ENCODE measurements at regions not wholly inside any gene's neighbourhood (a gene's known extent, or its start where the extent isn't known, plus 50 kb on each side); places are given as distances from the start of the nearest gene placed in this dataset.

- no peak overlapping the region for H3K4me3 ChIP-seq
- ChIA-PET CTCF (no interaction called here), POLR2A (no interaction called here), SMC1A (ENCODE audit: uncharacterized antibody, unreplicated experiment) (interaction anchor here (1.3 kb wide), 1 partner anchor 27 kb away, joined by 4 read pairs; no protein-coding TSS in a partner anchor), RAD21 (ENCODE audit: unreplicated experiment) (no interaction called here)
- TF ChIP-seq NR2C1 (IDR thresholded peaks at IDR 0.05) (no peak), SMC3 (IDR thresholded peaks at IDR 0.05; ENCODE audit: borderline replicate concordance, low read length) (no peak), MEF2A (IDR thresholded peaks at IDR 0.05; ENCODE audit: insufficient read depth, low read depth, low read length) (no peak)
- no peak for DNase-seq (ENCODE audit: low read depth, low spot score)
- no peaks in the 10 kb centered on the region for H3K4me1 ChIP-seq (ENCODE audit: control insufficient read depth, insufficient read depth, low read length)
- no peaks in the 10 kb centered on the region for H3K36me3 ChIP-seq (ENCODE audit: control insufficient read depth in 2 of 2, insufficient read depth in 2 of 2, low read length in 1 of 2)
- no peak for FAIRE-seq
- ATAC-seq = no peak
- no peak overlapping the region for H3K27ac ChIP-seq (ENCODE audit: control insufficient read depth, insufficient read depth)
- intact Hi-C loops (cut with micrococcal nuclease; ENCODE audit: unreplicated experiment) (no loop called here), in situ Hi-C loops (cut with MboI) (no loop called here)
- no peaks in the 10 kb centered on the region for H4K20me1 ChIP-seq (ENCODE audit: control insufficient read depth, insufficient read depth)
- no peaks in the 10 kb centered on the region for H3K79me2 ChIP-seq (ENCODE audit: control insufficient read depth, insufficient read depth, low read length)
- no TSS peak for BruUV-seq (replicated peaks)
- no peaks in the 10 kb centered on the region; the same call in 2 of the 3 replicates for H3K9me3 ChIP-seq (replicated peaks; ENCODE audit: control insufficient read depth, insufficient read depth, low read length)
- whole genome bisulfite sequencing (ENCODE audit: insufficient coverage, insufficient replicate concordance, low lambda C conversion rate, missing lambda C conversion rate) = 0% methylated on average over 2 of the region's 2 CpGs
- H3K9ac ChIP-seq (ENCODE audit: control insufficient read depth, insufficient read depth, low read length) = no peak overlapping the region
- H3K4me2 ChIP-seq (ENCODE audit: control insufficient read depth, insufficient read depth) = no peak overlapping the region
- H3K27me3 ChIP-seq (replicated peaks in 1 of 2; ENCODE audit: control insufficient read depth in 2 of 2, insufficient read depth in 2 of 2, low read length in 1 of 2) = no peaks in the 10 kb centered on the region
- no peak overlapping the region for H2AFZ ChIP-seq (ENCODE audit: control insufficient read depth, low read depth, low read length)
Observed at GRCh38 chr6:90913266-90913960, 326.5 kb upstream of the MAP3K7 start.

- 32% methylated on average over 1 of the region's 1 CpG for WGBS (ENCODE audit: insufficient coverage, insufficient replicate concordance, low lambda C conversion rate, missing lambda C conversion rate)
- CTCF ChIA-PET = interaction anchor here (1.0 kb wide), 1 partner anchor 29 kb away, joined by 3 read pairs; no protein-coding TSS in a partner anchor
- no TSS peak for BruUV-seq (replicated peaks)
Observed at GRCh38 chr6:90911642-90912041, 324.8 kb upstream of the MAP3K7 start.

More at GRCh38 chr6:90911642-90912041, 324.8 kb upstream of the MAP3K7 start:
- Histone ChIP-seq H2AFZ (ENCODE audit: control insufficient read depth, low read depth, low read length) (no peak overlapping the region), H3K9me3 (replicated peaks; ENCODE audit: control insufficient read depth, insufficient read depth, low read length) (no peaks in the 10 kb centered on the region; the same call in 2 of the 3 replicates), H3K4me2 (ENCODE audit: control insufficient read depth, insufficient read depth) (no peak overlapping the region), H3K4me1 (ENCODE audit: control insufficient read depth, insufficient read depth, low read length) (no peaks in the 10 kb centered on the region), H3K79me2 (ENCODE audit: control insufficient read depth, insufficient read depth, low read length) (no peaks in the 10 kb centered on the region), H3K36me3 (ENCODE audit: control insufficient read depth in 2 of 2, insufficient read depth in 2 of 2, low read length in 1 of 2) (no peaks in the 10 kb centered on the region), H3K27me3 (replicated peaks in 1 of 2; ENCODE audit: control insufficient read depth in 2 of 2, insufficient read depth in 2 of 2, low read length in 1 of 2) (no peaks in the 10 kb centered on the region), H3K27ac (ENCODE audit: control insufficient read depth, insufficient read depth) (no peak overlapping the region), H3K9ac (ENCODE audit: control insufficient read depth, insufficient read depth, low read length) (no peak overlapping the region), H3K4me3 (no peak overlapping the region), H4K20me1 (ENCODE audit: control insufficient read depth, insufficient read depth) (no peaks in the 10 kb centered on the region)
- ChIA-PET RAD21 (ENCODE audit: unreplicated experiment) (no interaction called here), POLR2A (no interaction called here), SMC1A (ENCODE audit: uncharacterized antibody, unreplicated experiment) (no interaction called here)
- intact Hi-C loops (cut with micrococcal nuclease; ENCODE audit: unreplicated experiment) (no loop called here), in situ Hi-C loops (cut with MboI) (no loop called here)
- ATAC-seq (no peak), DNase-seq (ENCODE audit: low read depth, low spot score) (no peak), FAIRE-seq (no peak)
- TF ChIP-seq ESRRA (IDR thresholded peaks at IDR 0.05; ENCODE audit: low read length) (no peak), NFYB (IDR thresholded peaks at IDR 0.05; ENCODE audit: insufficient read depth, low read depth, low read length) (no peak), RAD21 (IDR thresholded peaks at IDR 0.05; ENCODE audit: insufficient read depth, low read depth, low read length) (no peak)

Data from GM12878 (cell line).